ENCODE measurements at regions not wholly inside any gene's neighbourhood (a gene's known extent, or its start where the extent isn't known, plus 50 kb on each side); places are given as distances from the start of the nearest gene placed in this dataset.

GRCh38 chr21:17674106-17674505 is 61.4 kb upstream of the BTG3 start:
- DNase-seq (ENCODE audit: insufficient read length) (no peak), FAIRE-seq (no peak)
- no peak for TF ChIP-seq POLR2AphosphoS5 (IDR thresholded peaks at IDR 0.05; ENCODE audit: low read depth, low read length)
- no peak for TF ChIP-seq TAF1 (IDR thresholded peaks at IDR 0.05; ENCODE audit: borderline replicate concordance, low read depth, low read length)
- no peak for TF ChIP-seq POLR2A (IDR thresholded peaks at IDR 0.05; ENCODE audit: low read depth, low read length)

- DNase-seq (ENCODE audit: insufficient read length) (no peak), FAIRE-seq (no peak)
- TF ChIP-seq TAF1 (IDR thresholded peaks at IDR 0.05; ENCODE audit: borderline replicate concordance, low read depth, low read length) (no peak), POLR2AphosphoS5 (IDR thresholded peaks at IDR 0.05; ENCODE audit: low read depth, low read length) (no peak), POLR2A (IDR thresholded peaks at IDR 0.05; ENCODE audit: low read depth, low read length) (no peak)
Measured at GRCh38 chr21:17673261-17674020, 60.7 kb upstream of the BTG3 start.

- no peak for FAIRE-seq
- DNase-seq (ENCODE audit: insufficient read length): no peak
- TF ChIP-seq POLR2AphosphoS5 (IDR thresholded peaks at IDR 0.05; ENCODE audit: low read depth, low read length) (no peak), TAF1 (IDR thresholded peaks at IDR 0.05; ENCODE audit: borderline replicate concordance, low read depth, low read length) (no peak), POLR2A (IDR thresholded peaks at IDR 0.05; ENCODE audit: low read depth, low read length) (no peak)
Measured at GRCh38 chr21:17671733-17672132, 59.0 kb upstream of the BTG3 start.

GRCh38 chr21:17668479-17669140 is 55.9 kb upstream of the BTG3 start:
- TF ChIP-seq POLR2AphosphoS5 (IDR thresholded peaks at IDR 0.05; ENCODE audit: low read depth, low read length): no peak
- TF ChIP-seq POLR2A (IDR thresholded peaks at IDR 0.05; ENCODE audit: low read depth, low read length): no peak
- TF ChIP-seq TAF1 (IDR thresholded peaks at IDR 0.05; ENCODE audit: borderline replicate concordance, low read depth, low read length): no peak
- no peak for FAIRE-seq

GRCh38 chr21:17667256-17667655 is 54.6 kb upstream of the BTG3 start:
- TF ChIP-seq POLR2AphosphoS5 (IDR thresholded peaks at IDR 0.05; ENCODE audit: low read depth, low read length) (no peak), POLR2A (IDR thresholded peaks at IDR 0.05; ENCODE audit: low read depth, low read length) (no peak), TAF1 (IDR thresholded peaks at IDR 0.05; ENCODE audit: borderline replicate concordance, low read depth, low read length) (no peak)
- no peak for FAIRE-seq
- no peak for DNase-seq (ENCODE audit: insufficient read length)

More at GRCh38 chr21:17668479-17669140, 55.9 kb upstream of the BTG3 start:
- DNase-seq (ENCODE audit: insufficient read length): no peak

Measured in GM12892 (cell line).